ENCODE measurements at regions not wholly inside any gene's neighbourhood (a gene's known extent, or its start where the extent isn't known, plus 50 kb on each side); places are given as distances from the start of the nearest gene placed in this dataset.

GRCh38 chr22:48567213-48567975 lies 1260.3 kb downstream of the BRD1 start:
- TF ChIP-seq CTCF (IDR thresholded peaks at IDR 0.05 in 2 of 3, conservative IDR thresholded peaks at IDR 0.05 in 1 of 3; ENCODE audit: borderline replicate concordance in 1 of 3, insufficient read depth in 1 of 3, low read depth in 2 of 3, low read length in 2 of 3) (no peak), MAX (IDR thresholded peaks at IDR 0.05) (no peak), FOSL1 (IDR thresholded peaks at IDR 0.05; ENCODE audit: low read depth) (no peak), RAD21 (IDR thresholded peaks at IDR 0.05; ENCODE audit: low read depth) (no peak), POLR2A (IDR thresholded peaks at IDR 0.05; ENCODE audit: borderline replicate concordance, extremely low read depth, insufficient read depth, insufficient read length) (no peak), YY1 (IDR thresholded peaks at IDR 0.05; ENCODE audit: extremely low read depth, insufficient replicate concordance, low read depth, low read length) (no peak), POLR2AphosphoS5 (IDR thresholded peaks at IDR 0.05; ENCODE audit: low read depth, low read length) (no peak), EZH2 (IDR thresholded peaks at IDR 0.05) (no peak), ZFX (IDR thresholded peaks at IDR 0.05) (no peak), SIN3A (IDR thresholded peaks at IDR 0.05; ENCODE audit: low read depth) (no peak)
